Neural cell (in vitro differentiated cells): ENCODE measurements at regions not wholly inside any gene's neighbourhood (a gene's known extent, or its start where the extent isn't known, plus 50 kb on each side); places are given as distances from the start of the nearest gene placed in this dataset.

Source experiments
- H2AFZ ChIP-seq: fragments of 200-600, 300-800 bp; sonication (generic), shearing (Covaris generic); 2 replicates; pipeline ENCODE4 v1.6.0; 2014; ENCODE audit warnings: low read depth, mild to moderate bottlenecking, antibody characterized with exemption, low read length, moderate library complexity
- H3F3A ChIP-seq: fragments of 200-600 bp; shearing (Covaris generic); 2 replicates; pipeline ENCODE4 v1.6.1; 2016; ENCODE audit warnings: mild to moderate bottlenecking, moderate library complexity, mixed read lengths, antibody characterized with exemption, low read length; ENCODE audit not compliant: insufficient read depth, poor library complexity, severe bottlenecking
- H3K27ac ChIP-seq: fragments of 200-600, 300-800 bp; sonication (generic), shearing (Covaris generic); 2 replicates; pipeline ENCODE4 v1.5.1; 2014; ENCODE audit warnings: mild to moderate bottlenecking, low read length, moderate library complexity
- H3K27me3 ChIP-seq: fragments of 300-800, 200-600 bp; sonication (generic), shearing (Covaris generic); 2 replicates; pipeline ENCODE4 v1.6.0; 2014; ENCODE audit warnings: mild to moderate bottlenecking, low read depth, low read length, moderate library complexity; ENCODE audit not compliant: insufficient read depth
- H3K36me3 ChIP-seq: fragments of 300-800, 200-600 bp; sonication (generic), shearing (Covaris generic); 2 replicates; pipeline ENCODE4 v1.5.1; 2014; ENCODE audit warnings: mild to moderate bottlenecking, antibody characterized with exemption, low read length, moderate library complexity; ENCODE audit not compliant: insufficient read depth
- H3K4me2 ChIP-seq: fragments of 300-800, 200-600 bp; sonication (generic), shearing (Covaris generic); 2 replicates; pipeline ENCODE4 v1.6.0; 2014; ENCODE audit warnings: mild to moderate bottlenecking, low read length
- H3K4me3 ChIP-seq: fragments of 300-800, 200-600 bp; sonication (generic), shearing (Covaris generic); 2 replicates; pipeline ENCODE4 v1.5.1; 2014; ENCODE audit warnings: mild to moderate bottlenecking, low read length, moderate library complexity
- H3K79me2 ChIP-seq: fragments of 200-600 bp; shearing (Covaris generic); replicated peaks from 2 replicates; pipeline ENCODE4 v1.6.0; 2014; ENCODE audit warnings: mild to moderate bottlenecking, low read length, moderate library complexity; ENCODE audit not compliant: insufficient read depth
- H3K9ac ChIP-seq: fragments of 300-800, 200-600 bp; sonication (generic), shearing (Covaris generic); 2 replicates; pipeline ENCODE4 v1.6.1; 2016; ENCODE audit warnings: mild to moderate bottlenecking, low read length, mixed read lengths
- H3K9me2 ChIP-seq: fragments of 200-600 bp; shearing (Covaris generic); 2 replicates; pipeline ENCODE4 v1.6.1; 2016; ENCODE audit warnings: mild to moderate bottlenecking, low read length, mixed read lengths; ENCODE audit not compliant: insufficient read depth
- H3K9me3 ChIP-seq: fragments of 200-600, 300-800 bp; sonication (generic), shearing (Covaris generic); 2 replicates; pipeline ENCODE4 v1.6.1; 2016; ENCODE audit warnings: mild to moderate bottlenecking, mixed run types, low read length, moderate library complexity, mixed read lengths
- H4K20me1 ChIP-seq: fragments of 200-600 bp; shearing (Covaris generic); 2 replicates; pipeline ENCODE4 v1.6.1; 2016; ENCODE audit warnings: mild to moderate bottlenecking, mixed run types; ENCODE audit not compliant: insufficient read depth
- CTCF ChIP-seq: fragments of 450-650 bp; IDR thresholded peaks from 2 replicates; pipeline ENCODE4 v1.5.1; 2014; ENCODE audit warnings: antibody characterized with exemption, mild to moderate bottlenecking, moderate library complexity; ENCODE audit not compliant: poor library complexity, severe bottlenecking
- EP300 ChIP-seq: fragments of 450-650 bp; conservative IDR thresholded peaks from 2 replicates; pipeline ENCODE4 v1.6.1; 2014; ENCODE audit warnings: antibody characterized with exemption, mild to moderate bottlenecking, moderate library complexity; ENCODE audit not compliant: poor library complexity, severe bottlenecking
- EZH2 ChIP-seq: fragments of 200-600, 300-800 bp; shearing (Covaris generic), sonication (generic); IDR thresholded peaks from 2 replicates; pipeline ENCODE4 v1.6.1; 2014; ENCODE audit warnings: antibody characterized with exemption, low read length, borderline replicate concordance, mild to moderate bottlenecking; ENCODE audit not compliant: insufficient read depth, poor library complexity, severe bottlenecking
- MXI1 ChIP-seq: fragments of 450-650 bp; conservative IDR thresholded peaks from 2 replicates; pipeline ENCODE4 v1.6.1; 2014; ENCODE audit warnings: antibody characterized with exemption, mild to moderate bottlenecking; ENCODE audit not compliant: poor library complexity, severe bottlenecking
- POLR2AphosphoS5 ChIP-seq: IDR thresholded peaks from 2 replicates; pipeline ENCODE4 v1.6.1; 2012
- RAD21 ChIP-seq: fragments of 450-650 bp; conservative IDR thresholded peaks from 2 replicates; pipeline ENCODE4 v1.6.1; 2014; ENCODE audit warnings: antibody characterized with exemption, mild to moderate bottlenecking, moderate library complexity
- REST ChIP-seq: IDR thresholded peaks from 2 replicates; pipeline ENCODE4 v1.6.1; 2012; ENCODE audit warnings: borderline replicate concordance
- SMC3 ChIP-seq: fragments of 450-650 bp; conservative IDR thresholded peaks from 2 replicates; pipeline ENCODE4 v1.6.1; 2014; ENCODE audit warnings: antibody characterized with exemption, mild to moderate bottlenecking, moderate library complexity; ENCODE audit not compliant: poor library complexity
- TAF1 ChIP-seq: IDR thresholded peaks from 2 replicates; pipeline ENCODE4 v1.6.1; 2012; ENCODE audit warnings: low read depth

GRCh38 chr9:81417299-81417675 is 272.1 kb downstream of the TLE1 start:
- Histone ChIP-seq H2AFZ (no peak overlapping the region), H3K4me2 (no peak overlapping the region)

GRCh38 chr9:81416476-81417298 is 272.7 kb downstream of the TLE1 start:
- Histone ChIP-seq H4K20me1 (no peaks in the 10 kb centered on the region), H3K27me3 (no peaks in the 10 kb centered on the region), H3F3A (no peaks in the 10 kb centered on the region), H3K79me2 (no peaks in the 10 kb centered on the region), H3K9ac (no peak overlapping the region), H3K4me3 (no peak overlapping the region), H3K4me2 (no peak overlapping the region), H3K27ac (no peak overlapping the region), H3K9me3 (no peaks in the 10 kb centered on the region), H3K9me2 (no peaks in the 10 kb centered on the region), H3K36me3 (no peaks in the 10 kb centered on the region), H2AFZ (no peak overlapping the region)
- TF ChIP-seq POLR2AphosphoS5 (no peak), SMC3 (no peak), EP300 (no peak), RAD21 (no peak), REST (no peak), TAF1 (no peak), EZH2 (no peak), MXI1 (no peak)

More at GRCh38 chr9:81417299-81417675, 272.1 kb downstream of the TLE1 start:
- H3F3A ChIP-seq: no peaks in the 10 kb centered on the region
- no peaks in the 10 kb centered on the region for H3K79me2 ChIP-seq
- no peaks in the 10 kb centered on the region for H3K9me2 ChIP-seq
- TF ChIP-seq EP300: no peak
- no peak for TF ChIP-seq MXI1
- TF ChIP-seq RAD21: no peak
- TF ChIP-seq SMC3: no peak
- no peak for TF ChIP-seq CTCF
- TF ChIP-seq POLR2AphosphoS5: no peak
- no peak for TF ChIP-seq REST
- TF ChIP-seq TAF1: no peak
- TF ChIP-seq EZH2: no peak
- H3K36me3 ChIP-seq: no peaks in the 10 kb centered on the region
- no peak overlapping the region for H3K27ac ChIP-seq
- no peaks in the 10 kb centered on the region for H3K9me3 ChIP-seq
- no peaks in the 10 kb centered on the region for H3K27me3 ChIP-seq
- H3K9ac ChIP-seq: no peak overlapping the region
- H3K4me3 ChIP-seq: no peak overlapping the region
- no peaks in the 10 kb centered on the region for H4K20me1 ChIP-seq
